HCT116 (cell line): ENCODE measurements at regions not wholly inside any gene's neighbourhood (a gene's known extent, or its start where the extent isn't known, plus 50 kb on each side); places are given as distances from the start of the nearest gene placed in this dataset.

Experiments used
- ATAC-seq: fragments of 200-7000 bp; cut with Tn5 transposase; 2 replicates; pipeline ENCODE4 v1.9.1; 2020; ENCODE audit warnings: mild to moderate bottlenecking, moderate library complexity
- BruUV-seq: library from RNA; stranded (reverse); fragments of 400-500 nt; replicated peaks from 2 replicates; lab custom pipeline; 2021; lab: Mats Ljungman, UMichigan
- CTCF ChIA-PET: fragments of 300-600 bp; sonication (Branson Sonifier 250); formaldehyde crosslinking; loops from one replicate; lab custom pipeline; 2021; ENCODE audit warnings: antibody characterized with exemption; lab: Charles Lee
- POLR2A ChIA-PET: fragments of 300-600, 350-600 bp; sonication (Branson Sonifier 250); formaldehyde crosslinking; loops from one replicate; lab custom pipeline; 2021; ENCODE audit warnings: antibody characterized with exemption; lab: Charles Lee
- RAD21 ChIA-PET, 2 experiments: fragments of 300-600 bp; sonication (Branson Sonifier 250); formaldehyde crosslinking; loops; one replicate each; lab custom pipeline; 2023; ENCODE audit warnings: low total read pairs in 2 of 2; ENCODE audit not compliant: uncharacterized antibody in 2 of 2, unreplicated experiment in 2 of 2, low non-redundant PET in 1 of 2; lab: Charles Lee
- DNase-seq: peaks from one replicate; pipeline ENCODE4 v3.0.0-alpha.2; 2010; ENCODE audit warnings: low read depth, low spot score
- H2AFZ ChIP-seq: fragments of 200-600 bp; shearing (Covaris generic), sonication (generic); 2 replicates; pipeline ENCODE4 v1.6.1; 2017; ENCODE audit warnings: low read depth, mixed run types, mixed read lengths, antibody characterized with exemption, low read length; ENCODE audit not compliant: poor library complexity, severe bottlenecking
- H3K27ac ChIP-seq: 2 replicates; pipeline ENCODE4 v1.5.1; 2012; ENCODE audit warnings: low read depth, low read length
- H3K27me3 ChIP-seq: fragments of 200-600 bp; sonication (generic); 2 replicates; pipeline ENCODE4 v1.6.1; 2016; ENCODE audit warnings: mixed run types, low read length, mixed read lengths; ENCODE audit not compliant: insufficient read depth
- H3K36me3 ChIP-seq, 2 experiments: fragments of 200-500 bp in 1 of 2; fragments of 200-600 bp in 1 of 2; sonication (Bioruptor generic) in 1 of 2; sonication (generic) in 1 of 2; 2 replicates each; pipeline versions ENCODE4 v1.5.1 to v1.6.1; 2014 to 2016; ENCODE audit warnings: low read length in 2 of 2, inconsistent platforms in 1 of 2, mixed read lengths in 1 of 2, mixed run types in 1 of 2; ENCODE audit not compliant: insufficient read depth in 2 of 2, control insufficient read depth in 1 of 2
- H3K4me1 ChIP-seq, 2 experiments: fragments of 200-600 bp in 1 of 2; sonication (generic) in 1 of 2; 2 replicates each; pipeline versions ENCODE4 v1.5.1 to v1.6.1; 2012 to 2017; ENCODE audit warnings: low read length in 2 of 2, inconsistent platforms in 1 of 2, mild to moderate bottlenecking in 1 of 2, mixed read lengths in 1 of 2, mixed run types in 1 of 2, moderate library complexity in 1 of 2; ENCODE audit not compliant: insufficient read depth in 2 of 2, control insufficient read depth in 1 of 2
- H3K4me2 ChIP-seq: fragments of 200-600 bp; sonication (generic); 2 replicates; pipeline ENCODE4 v1.6.1; 2017; ENCODE audit warnings: mixed run types, low read length, mixed read lengths
- H3K4me3 ChIP-seq, 2 experiments: fragments of 200-600 bp in 1 of 2; sonication (generic) in 1 of 2; replicated peaks in 1 of 2; 2 replicates each; pipeline ENCODE4 v1.5.1; 2011 to 2016; ENCODE audit warnings: low read length in 2 of 2, control low read depth in 1 of 2, low read depth in 1 of 2, mild to moderate bottlenecking in 1 of 2, mixed read lengths in 1 of 2, mixed run types in 1 of 2
- H3K79me2 ChIP-seq: fragments of 200-600 bp; sonication (generic); 2 replicates; pipeline ENCODE4 v1.6.1; 2017; ENCODE audit warnings: mild to moderate bottlenecking, mixed run types, low read length, moderate library complexity, mixed read lengths; ENCODE audit not compliant: insufficient read depth
- H3K9ac ChIP-seq: fragments of 200-600 bp; sonication (generic); 2 replicates; pipeline ENCODE4 v1.6.1; 2016; ENCODE audit warnings: low read length, mixed read lengths
- H3K9me2 ChIP-seq: fragments of 200-600 bp; sonication (generic), shearing (Covaris generic); 2 replicates; pipeline ENCODE4 v1.6.1; 2017; ENCODE audit warnings: mixed run types, mild to moderate bottlenecking, moderate library complexity; ENCODE audit not compliant: insufficient read depth
- H3K9me3 ChIP-seq, 2 experiments: fragments of 200-500 bp in 1 of 2; fragments of 200-600 bp in 1 of 2; sonication (Bioruptor generic) in 1 of 2; sonication (generic) in 1 of 2; 2 replicates each; pipeline ENCODE4 v1.6.1; 2014 to 2017; ENCODE audit warnings: low read length in 2 of 2, mixed read lengths in 2 of 2, inconsistent platforms in 1 of 2, low read depth in 1 of 2, mild to moderate bottlenecking in 1 of 2, mixed run types in 1 of 2, moderate library complexity in 1 of 2; ENCODE audit not compliant: control insufficient read depth in 1 of 2, insufficient read depth in 1 of 2
- H4K20me1 ChIP-seq: fragments of 200-600 bp; sonication (generic), shearing (Covaris generic); 2 replicates; pipeline ENCODE4 v1.6.1; 2017; ENCODE audit warnings: mixed run types, mild to moderate bottlenecking, moderate library complexity; ENCODE audit not compliant: insufficient read depth
- CBX3 ChIP-seq: IDR thresholded peaks from 2 replicates; pipeline ENCODE4 v1.6.1; 2012; ENCODE audit warnings: low read depth
- CEBPB ChIP-seq: IDR thresholded peaks from 2 replicates; pipeline ENCODE4 v1.6.1; 2012; ENCODE audit warnings: low read depth
- EGR1 ChIP-seq: IDR thresholded peaks from 2 replicates; pipeline ENCODE4 v1.6.1; 2012; ENCODE audit warnings: low read depth
- EZH2 ChIP-seq: fragments of 200-600 bp; sonication (generic); IDR thresholded peaks from 2 replicates; pipeline ENCODE4 v1.6.1; 2017; ENCODE audit warnings: antibody characterized with exemption, mixed run types
- EZH2phosphoT487 ChIP-seq: fragments of 200-600 bp; IDR thresholded peaks from 2 replicates; pipeline ENCODE4 v1.6.1; 2018; ENCODE audit warnings: antibody characterized with exemption, borderline replicate concordance
- FOSL1 ChIP-seq: IDR thresholded peaks from 2 replicates; pipeline ENCODE4 v1.6.1; 2012; ENCODE audit warnings: low read depth
- JUND ChIP-seq: IDR thresholded peaks from 2 replicates; pipeline ENCODE4 v1.6.1; 2012
- POLR2A ChIP-seq: IDR thresholded peaks from 2 replicates; pipeline ENCODE4 v1.7.0; 2011; ENCODE audit warnings: borderline replicate concordance; ENCODE audit not compliant: insufficient read depth, insufficient read length; ENCODE audit errors: extremely low read depth
- SIN3A ChIP-seq: IDR thresholded peaks from 2 replicates; pipeline ENCODE4 v1.6.1; 2012; ENCODE audit warnings: low read depth
- ZNF274 ChIP-seq: fragments of 200-500 bp; sonication (Bioruptor generic); IDR thresholded peaks from 2 replicates; pipeline ENCODE4 v1.6.1; 2014; ENCODE audit warnings: mild to moderate bottlenecking, low read depth, low read length, inconsistent platforms
- intact Hi-C: fragments of 100-400 bp; cut with micrococcal nuclease; formaldehyde crosslinking; loops from 2 replicates; pipeline ENCODE4 v1.10.0; 2022
- TF ChIP-seq, protein P1 (sequence below): IDR thresholded peaks from 2 replicates; pipeline ENCODE4 v1.6.1; 2012
- TF ChIP-seq, protein P2 (sequence below): IDR thresholded peaks from 2 replicates; pipeline ENCODE4 v1.6.1; 2012; ENCODE audit warnings: low read depth
- TF ChIP-seq, protein P3 (sequence below): IDR thresholded peaks from 2 replicates; pipeline ENCODE4 v1.6.1; 2012

DNA sequence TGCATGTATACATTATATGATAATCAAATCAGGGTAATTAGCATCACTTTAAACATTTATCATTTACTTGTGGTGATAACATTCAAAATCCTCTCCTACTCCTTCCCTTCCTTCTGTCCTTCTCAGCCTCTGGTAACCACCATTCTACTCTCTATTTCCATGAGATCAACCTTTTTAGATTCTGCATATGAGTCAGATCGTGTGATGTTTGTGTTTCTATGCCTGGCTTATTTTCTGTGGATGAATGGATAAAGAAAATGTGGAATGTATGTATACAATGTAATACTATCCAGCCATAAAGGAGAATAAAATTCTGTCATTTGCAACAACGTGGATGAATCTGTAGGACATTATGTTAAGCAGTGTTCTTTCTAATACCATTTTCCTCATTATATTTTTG lies 123.9 kb downstream of the NAA11 start:
- Histone ChIP-seq H3K4me1 (no peaks in the 10 kb centered on the region), H3K4me2 (no peak overlapping the region), H3K9me3 (no peaks in the 10 kb centered on the region), H4K20me1 (0 out of 2 replicates have a peak, but pooled peaks cover 3% of the 10 kb centered on the region), H3K9me2 (no peaks in the 10 kb centered on the region), H3K27ac (no peak overlapping the region), H3K9ac (no peak overlapping the region), H3K36me3 (no peaks in the 10 kb centered on the region), H3K27me3 (0 out of 2 replicates have a peak, but pooled peaks cover 3% of the 10 kb centered on the region), H2AFZ (no peak overlapping the region), H3K79me2 (no peaks in the 10 kb centered on the region), H3K4me3 (no peak overlapping the region)
- CTCF ChIA-PET, result no interaction called here
- ATAC-seq, result no peak
- RAD21 ChIA-PET, result no interaction called here
- intact Hi-C loops, result no loop called here
- TF ChIP-seq, protein P1, sequence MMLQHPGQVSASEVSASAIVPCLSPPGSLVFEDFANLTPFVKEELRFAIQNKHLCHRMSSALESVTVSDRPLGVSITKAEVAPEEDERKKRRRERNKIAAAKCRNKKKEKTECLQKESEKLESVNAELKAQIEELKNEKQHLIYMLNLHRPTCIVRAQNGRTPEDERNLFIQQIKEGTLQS, result no peak
- TF ChIP-seq EGR1, result no peak
- no peak for TF ChIP-seq POLR2A
- TF ChIP-seq, protein P2, sequence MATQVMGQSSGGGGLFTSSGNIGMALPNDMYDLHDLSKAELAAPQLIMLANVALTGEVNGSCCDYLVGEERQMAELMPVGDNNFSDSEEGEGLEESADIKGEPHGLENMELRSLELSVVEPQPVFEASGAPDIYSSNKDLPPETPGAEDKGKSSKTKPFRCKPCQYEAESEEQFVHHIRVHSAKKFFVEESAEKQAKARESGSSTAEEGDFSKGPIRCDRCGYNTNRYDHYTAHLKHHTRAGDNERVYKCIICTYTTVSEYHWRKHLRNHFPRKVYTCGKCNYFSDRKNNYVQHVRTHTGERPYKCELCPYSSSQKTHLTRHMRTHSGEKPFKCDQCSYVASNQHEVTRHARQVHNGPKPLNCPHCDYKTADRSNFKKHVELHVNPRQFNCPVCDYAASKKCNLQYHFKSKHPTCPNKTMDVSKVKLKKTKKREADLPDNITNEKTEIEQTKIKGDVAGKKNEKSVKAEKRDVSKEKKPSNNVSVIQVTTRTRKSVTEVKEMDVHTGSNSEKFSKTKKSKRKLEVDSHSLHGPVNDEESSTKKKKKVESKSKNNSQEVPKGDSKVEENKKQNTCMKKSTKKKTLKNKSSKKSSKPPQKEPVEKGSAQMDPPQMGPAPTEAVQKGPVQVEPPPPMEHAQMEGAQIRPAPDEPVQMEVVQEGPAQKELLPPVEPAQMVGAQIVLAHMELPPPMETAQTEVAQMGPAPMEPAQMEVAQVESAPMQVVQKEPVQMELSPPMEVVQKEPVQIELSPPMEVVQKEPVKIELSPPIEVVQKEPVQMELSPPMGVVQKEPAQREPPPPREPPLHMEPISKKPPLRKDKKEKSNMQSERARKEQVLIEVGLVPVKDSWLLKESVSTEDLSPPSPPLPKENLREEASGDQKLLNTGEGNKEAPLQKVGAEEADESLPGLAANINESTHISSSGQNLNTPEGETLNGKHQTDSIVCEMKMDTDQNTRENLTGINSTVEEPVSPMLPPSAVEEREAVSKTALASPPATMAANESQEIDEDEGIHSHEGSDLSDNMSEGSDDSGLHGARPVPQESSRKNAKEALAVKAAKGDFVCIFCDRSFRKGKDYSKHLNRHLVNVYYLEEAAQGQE, result no peak
- TF ChIP-seq JUND, result no peak
- TF ChIP-seq EZH2phosphoT487, result no peak
- TF ChIP-seq CEBPB, result no peak
- TF ChIP-seq ZNF274, result no peak
- TF ChIP-seq FOSL1, result no peak
- no peak for TF ChIP-seq SIN3A
- no peak for TF ChIP-seq CBX3
- TF ChIP-seq EZH2, result no peak
- TF ChIP-seq, protein P3, sequence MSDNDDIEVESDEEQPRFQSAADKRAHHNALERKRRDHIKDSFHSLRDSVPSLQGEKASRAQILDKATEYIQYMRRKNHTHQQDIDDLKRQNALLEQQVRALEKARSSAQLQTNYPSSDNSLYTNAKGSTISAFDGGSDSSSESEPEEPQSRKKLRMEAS, result no peak
- POLR2A ChIA-PET, result no interaction called here
- DNase-seq, result no peak
- BruUV-seq, result no TSS peak
